ENCODE measurements at regions not wholly inside any gene's neighbourhood (a gene's known extent, or its start where the extent isn't known, plus 50 kb on each side); places are given as distances from the start of the nearest gene placed in this dataset.

DNA sequence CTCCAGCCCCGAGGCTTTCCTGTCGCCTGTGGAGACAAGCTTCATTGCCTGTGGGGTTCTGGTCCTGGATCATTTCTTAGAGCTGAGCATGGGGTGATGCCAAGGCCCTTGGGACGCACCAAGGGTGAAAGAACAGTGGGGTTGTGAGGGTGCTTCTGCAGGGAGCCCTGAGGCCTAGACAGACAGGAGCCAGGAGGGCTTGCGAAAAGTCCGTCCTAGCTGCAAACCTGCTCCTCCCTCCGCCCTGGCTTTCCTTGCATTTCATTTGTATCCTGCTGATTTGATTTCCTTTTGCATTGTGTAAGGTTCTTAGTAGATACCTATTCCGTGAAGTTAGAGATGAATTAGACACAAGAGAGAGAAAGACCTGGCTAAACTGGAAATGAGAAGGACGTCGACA lies 286.9 kb upstream of the C2CD4B start:
- no peak for TF ChIP-seq TCF7 (CRISPR knock-in tag; IDR thresholded peaks at IDR 0.05; ENCODE audit: low read depth)
- TF ChIP-seq, protein P1, sequence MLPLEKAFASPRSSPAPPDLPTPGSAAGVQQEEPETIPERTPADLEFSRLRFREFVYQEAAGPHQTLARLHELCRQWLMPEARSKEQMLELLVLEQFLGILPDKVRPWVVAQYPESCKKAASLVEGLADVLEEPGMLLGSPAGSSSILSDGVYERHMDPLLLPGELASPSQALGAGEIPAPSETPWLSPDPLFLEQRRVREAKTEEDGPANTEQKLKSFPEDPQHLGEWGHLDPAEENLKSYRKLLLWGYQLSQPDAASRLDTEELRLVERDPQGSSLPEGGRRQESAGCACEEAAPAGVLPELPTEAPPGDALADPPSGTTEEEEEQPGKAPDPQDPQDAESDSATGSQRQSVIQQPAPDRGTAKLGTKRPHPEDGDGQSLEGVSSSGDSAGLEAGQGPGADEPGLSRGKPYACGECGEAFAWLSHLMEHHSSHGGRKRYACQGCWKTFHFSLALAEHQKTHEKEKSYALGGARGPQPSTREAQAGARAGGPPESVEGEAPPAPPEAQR (CRISPR knock-in tag; IDR thresholded peaks at IDR 0.05), result no peak
- TF ChIP-seq, protein P2, sequence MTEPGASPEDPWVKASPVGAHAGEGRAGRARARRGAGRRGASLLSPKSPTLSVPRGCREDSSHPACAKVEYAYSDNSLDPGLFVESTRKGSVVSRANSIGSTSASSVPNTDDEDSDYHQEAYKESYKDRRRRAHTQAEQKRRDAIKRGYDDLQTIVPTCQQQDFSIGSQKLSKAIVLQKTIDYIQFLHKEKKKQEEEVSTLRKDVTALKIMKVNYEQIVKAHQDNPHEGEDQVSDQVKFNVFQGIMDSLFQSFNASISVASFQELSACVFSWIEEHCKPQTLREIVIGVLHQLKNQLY (CRISPR knock-in tag; IDR thresholded peaks at IDR 0.05), result no peak
- no peak for TF ChIP-seq FOXK1 (CRISPR knock-in tag; IDR thresholded peaks at IDR 0.05)
- no peak for TF ChIP-seq ZNF671 (CRISPR knock-in tag; IDR thresholded peaks at IDR 0.05)
- TF ChIP-seq, protein P3, sequence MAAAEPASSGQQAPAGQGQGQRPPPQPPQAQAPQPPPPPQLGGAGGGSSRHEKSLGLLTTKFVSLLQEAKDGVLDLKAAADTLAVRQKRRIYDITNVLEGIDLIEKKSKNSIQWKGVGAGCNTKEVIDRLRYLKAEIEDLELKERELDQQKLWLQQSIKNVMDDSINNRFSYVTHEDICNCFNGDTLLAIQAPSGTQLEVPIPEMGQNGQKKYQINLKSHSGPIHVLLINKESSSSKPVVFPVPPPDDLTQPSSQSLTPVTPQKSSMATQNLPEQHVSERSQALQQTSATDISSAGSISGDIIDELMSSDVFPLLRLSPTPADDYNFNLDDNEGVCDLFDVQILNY (CRISPR knock-in tag; IDR thresholded peaks at IDR 0.05), result no peak
- TF ChIP-seq ATF1 (CRISPR knock-in tag; IDR thresholded peaks at IDR 0.05), result no peak
- no peak for TF ChIP-seq TEAD4 (CRISPR knock-in tag; IDR thresholded peaks at IDR 0.05)
- POLR2A ChIA-PET, result no interaction called here
- Mint-ChIP-seq H3K27me3 (ENCODE audit: low read depth) (peaks cover under 1% of the 10 kb centered on the region), H3K4me1 (peaks cover 67% of the 10 kb centered on the region), H3K27ac (peak overlapping the region; percentile 57), H3K36me3 (no peaks in the 10 kb centered on the region), H3K9me3 (no peaks in the 10 kb centered on the region), H3K4me3 (peak overlapping the region; percentile 21)
- peak; percentile 32 for DNase-seq (ENCODE audit: low spot score)
- peak; percentile 79 for ATAC-seq
- CTCF ChIA-PET, result interaction anchor here (0.9 kb wide), 1 partner anchor 98 kb away, joined by 5 read pairs; no protein-coding TSS in a partner anchor

DNA sequence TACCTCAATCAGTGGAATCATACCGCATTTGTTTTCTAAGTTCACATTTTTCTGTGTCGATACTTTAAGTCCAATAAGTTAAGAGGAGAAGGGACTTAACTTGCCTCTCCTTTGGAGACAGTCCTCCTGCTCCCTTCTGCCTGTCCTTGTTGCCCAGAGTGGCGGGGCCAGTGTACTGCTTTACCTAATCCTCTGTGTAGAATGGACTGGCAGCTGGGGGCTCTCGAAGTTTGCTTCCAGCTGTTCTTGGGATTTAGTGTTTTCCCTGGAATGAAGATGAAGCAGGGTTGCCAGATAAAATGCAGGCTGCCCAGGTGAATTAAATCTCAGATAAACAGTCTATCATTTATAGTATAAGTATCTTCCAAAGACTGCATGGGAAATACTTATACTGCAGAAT lies 287.6 kb upstream of the C2CD4B start:
- no peak overlapping the region for H3K27ac Mint-ChIP-seq
- CTCF ChIA-PET, result no interaction called here
- TF ChIP-seq, protein P4, sequence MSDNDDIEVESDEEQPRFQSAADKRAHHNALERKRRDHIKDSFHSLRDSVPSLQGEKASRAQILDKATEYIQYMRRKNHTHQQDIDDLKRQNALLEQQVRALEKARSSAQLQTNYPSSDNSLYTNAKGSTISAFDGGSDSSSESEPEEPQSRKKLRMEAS (CRISPR knock-in tag; IDR thresholded peaks at IDR 0.05), result no peak
- TF ChIP-seq, protein P1 (CRISPR knock-in tag; IDR thresholded peaks at IDR 0.05), result no peak
- TF ChIP-seq, protein P5, sequence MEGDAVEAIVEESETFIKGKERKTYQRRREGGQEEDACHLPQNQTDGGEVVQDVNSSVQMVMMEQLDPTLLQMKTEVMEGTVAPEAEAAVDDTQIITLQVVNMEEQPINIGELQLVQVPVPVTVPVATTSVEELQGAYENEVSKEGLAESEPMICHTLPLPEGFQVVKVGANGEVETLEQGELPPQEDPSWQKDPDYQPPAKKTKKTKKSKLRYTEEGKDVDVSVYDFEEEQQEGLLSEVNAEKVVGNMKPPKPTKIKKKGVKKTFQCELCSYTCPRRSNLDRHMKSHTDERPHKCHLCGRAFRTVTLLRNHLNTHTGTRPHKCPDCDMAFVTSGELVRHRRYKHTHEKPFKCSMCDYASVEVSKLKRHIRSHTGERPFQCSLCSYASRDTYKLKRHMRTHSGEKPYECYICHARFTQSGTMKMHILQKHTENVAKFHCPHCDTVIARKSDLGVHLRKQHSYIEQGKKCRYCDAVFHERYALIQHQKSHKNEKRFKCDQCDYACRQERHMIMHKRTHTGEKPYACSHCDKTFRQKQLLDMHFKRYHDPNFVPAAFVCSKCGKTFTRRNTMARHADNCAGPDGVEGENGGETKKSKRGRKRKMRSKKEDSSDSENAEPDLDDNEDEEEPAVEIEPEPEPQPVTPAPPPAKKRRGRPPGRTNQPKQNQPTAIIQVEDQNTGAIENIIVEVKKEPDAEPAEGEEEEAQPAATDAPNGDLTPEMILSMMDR (IDR thresholded peaks at IDR 0.05), result no peak
- TF ChIP-seq, protein P6, sequence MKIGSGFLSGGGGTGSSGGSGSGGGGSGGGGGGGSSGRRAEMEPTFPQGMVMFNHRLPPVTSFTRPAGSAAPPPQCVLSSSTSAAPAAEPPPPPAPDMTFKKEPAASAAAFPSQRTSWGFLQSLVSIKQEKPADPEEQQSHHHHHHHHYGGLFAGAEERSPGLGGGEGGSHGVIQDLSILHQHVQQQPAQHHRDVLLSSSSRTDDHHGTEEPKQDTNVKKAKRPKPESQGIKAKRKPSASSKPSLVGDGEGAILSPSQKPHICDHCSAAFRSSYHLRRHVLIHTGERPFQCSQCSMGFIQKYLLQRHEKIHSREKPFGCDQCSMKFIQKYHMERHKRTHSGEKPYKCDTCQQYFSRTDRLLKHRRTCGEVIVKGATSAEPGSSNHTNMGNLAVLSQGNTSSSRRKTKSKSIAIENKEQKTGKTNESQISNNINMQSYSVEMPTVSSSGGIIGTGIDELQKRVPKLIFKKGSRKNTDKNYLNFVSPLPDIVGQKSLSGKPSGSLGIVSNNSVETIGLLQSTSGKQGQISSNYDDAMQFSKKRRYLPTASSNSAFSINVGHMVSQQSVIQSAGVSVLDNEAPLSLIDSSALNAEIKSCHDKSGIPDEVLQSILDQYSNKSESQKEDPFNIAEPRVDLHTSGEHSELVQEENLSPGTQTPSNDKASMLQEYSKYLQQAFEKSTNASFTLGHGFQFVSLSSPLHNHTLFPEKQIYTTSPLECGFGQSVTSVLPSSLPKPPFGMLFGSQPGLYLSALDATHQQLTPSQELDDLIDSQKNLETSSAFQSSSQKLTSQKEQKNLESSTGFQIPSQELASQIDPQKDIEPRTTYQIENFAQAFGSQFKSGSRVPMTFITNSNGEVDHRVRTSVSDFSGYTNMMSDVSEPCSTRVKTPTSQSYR (CRISPR knock-in tag; IDR thresholded peaks at IDR 0.05), result no peak
- TF ChIP-seq, protein P7, sequence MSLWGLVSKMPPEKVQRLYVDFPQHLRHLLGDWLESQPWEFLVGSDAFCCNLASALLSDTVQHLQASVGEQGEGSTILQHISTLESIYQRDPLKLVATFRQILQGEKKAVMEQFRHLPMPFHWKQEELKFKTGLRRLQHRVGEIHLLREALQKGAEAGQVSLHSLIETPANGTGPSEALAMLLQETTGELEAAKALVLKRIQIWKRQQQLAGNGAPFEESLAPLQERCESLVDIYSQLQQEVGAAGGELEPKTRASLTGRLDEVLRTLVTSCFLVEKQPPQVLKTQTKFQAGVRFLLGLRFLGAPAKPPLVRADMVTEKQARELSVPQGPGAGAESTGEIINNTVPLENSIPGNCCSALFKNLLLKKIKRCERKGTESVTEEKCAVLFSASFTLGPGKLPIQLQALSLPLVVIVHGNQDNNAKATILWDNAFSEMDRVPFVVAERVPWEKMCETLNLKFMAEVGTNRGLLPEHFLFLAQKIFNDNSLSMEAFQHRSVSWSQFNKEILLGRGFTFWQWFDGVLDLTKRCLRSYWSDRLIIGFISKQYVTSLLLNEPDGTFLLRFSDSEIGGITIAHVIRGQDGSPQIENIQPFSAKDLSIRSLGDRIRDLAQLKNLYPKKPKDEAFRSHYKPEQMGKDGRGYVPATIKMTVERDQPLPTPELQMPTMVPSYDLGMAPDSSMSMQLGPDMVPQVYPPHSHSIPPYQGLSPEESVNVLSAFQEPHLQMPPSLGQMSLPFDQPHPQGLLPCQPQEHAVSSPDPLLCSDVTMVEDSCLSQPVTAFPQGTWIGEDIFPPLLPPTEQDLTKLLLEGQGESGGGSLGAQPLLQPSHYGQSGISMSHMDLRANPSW (CRISPR knock-in tag; conservative IDR thresholded peaks at IDR 0.05; ENCODE audit: low read depth), result no peak
- TF ChIP-seq, protein P8, sequence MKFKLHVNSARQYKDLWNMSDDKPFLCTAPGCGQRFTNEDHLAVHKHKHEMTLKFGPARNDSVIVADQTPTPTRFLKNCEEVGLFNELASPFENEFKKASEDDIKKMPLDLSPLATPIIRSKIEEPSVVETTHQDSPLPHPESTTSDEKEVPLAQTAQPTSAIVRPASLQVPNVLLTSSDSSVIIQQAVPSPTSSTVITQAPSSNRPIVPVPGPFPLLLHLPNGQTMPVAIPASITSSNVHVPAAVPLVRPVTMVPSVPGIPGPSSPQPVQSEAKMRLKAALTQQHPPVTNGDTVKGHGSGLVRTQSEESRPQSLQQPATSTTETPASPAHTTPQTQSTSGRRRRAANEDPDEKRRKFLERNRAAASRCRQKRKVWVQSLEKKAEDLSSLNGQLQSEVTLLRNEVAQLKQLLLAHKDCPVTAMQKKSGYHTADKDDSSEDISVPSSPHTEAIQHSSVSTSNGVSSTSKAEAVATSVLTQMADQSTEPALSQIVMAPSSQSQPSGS (CRISPR knock-in tag; IDR thresholded peaks at IDR 0.05; ENCODE audit: borderline replicate concordance, low read depth), result no peak
- TF ChIP-seq JAZF1 (CRISPR knock-in tag; IDR thresholded peaks at IDR 0.05) (no peak), ZNF121 (CRISPR knock-in tag; IDR thresholded peaks at IDR 0.05) (no peak), GTF2I (CRISPR knock-in tag; conservative IDR thresholded peaks at IDR 0.05) (no peak), ATF1 (CRISPR knock-in tag; IDR thresholded peaks at IDR 0.05) (no peak), FOXK1 (CRISPR knock-in tag; IDR thresholded peaks at IDR 0.05) (no peak), ETV6 (CRISPR knock-in tag; IDR thresholded peaks at IDR 0.05) (no peak), TCF7 (CRISPR knock-in tag; IDR thresholded peaks at IDR 0.05; ENCODE audit: low read depth) (no peak)
- TF ChIP-seq, protein P9, sequence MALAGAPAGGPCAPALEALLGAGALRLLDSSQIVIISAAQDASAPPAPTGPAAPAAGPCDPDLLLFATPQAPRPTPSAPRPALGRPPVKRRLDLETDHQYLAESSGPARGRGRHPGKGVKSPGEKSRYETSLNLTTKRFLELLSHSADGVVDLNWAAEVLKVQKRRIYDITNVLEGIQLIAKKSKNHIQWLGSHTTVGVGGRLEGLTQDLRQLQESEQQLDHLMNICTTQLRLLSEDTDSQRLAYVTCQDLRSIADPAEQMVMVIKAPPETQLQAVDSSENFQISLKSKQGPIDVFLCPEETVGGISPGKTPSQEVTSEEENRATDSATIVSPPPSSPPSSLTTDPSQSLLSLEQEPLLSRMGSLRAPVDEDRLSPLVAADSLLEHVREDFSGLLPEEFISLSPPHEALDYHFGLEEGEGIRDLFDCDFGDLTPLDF (CRISPR knock-in tag; IDR thresholded peaks at IDR 0.05), result no peak
- no peaks in the 10 kb centered on the region for H3K9me3 Mint-ChIP-seq
- no peaks in the 10 kb centered on the region for H3K36me3 Mint-ChIP-seq
- ATAC-seq (no peak), DNase-seq (ENCODE audit: low spot score) (no peak)
- 0 out of 2 replicates have a peak overlapping the region, but pooled peaks have one; percentile 4 for H3K4me3 Mint-ChIP-seq
- H3K27me3 Mint-ChIP-seq (ENCODE audit: low read depth), result peaks cover 2% of the 10 kb centered on the region
- POLR2A ChIA-PET, result interaction anchor here (0.7 kb wide), 1 partner anchor 10 kb away, joined by 4 read pairs; no protein-coding TSS in a partner anchor
- H3K4me1 Mint-ChIP-seq, result peaks cover 70% of the 10 kb centered on the region
